ENCODE measurements at regions not wholly inside any gene's neighbourhood (a gene's known extent, or its start where the extent isn't known, plus 50 kb on each side); places are given as distances from the start of the nearest gene placed in this dataset.
"Not testable (repeated sequence)": the region's sequence is repeated elsewhere in the genome, so short reads cannot be mapped to it uniquely, and the experiment has no call there.

GRCh38 chr9:63334187-63334586 lies 1950.8 kb downstream of the FOXD4L5 start:
- not testable (repeated sequence) for TF ChIP-seq REST (IDR thresholded peaks at IDR 0.05; ENCODE audit: unreplicated experiment); CTCF (conservative IDR thresholded peaks at IDR 0.05; ENCODE audit: low read depth in 2 of 2); ETS1 (IDR thresholded peaks at IDR 0.05); ZNF331 (CRISPR knock-in tag; IDR thresholded peaks at IDR 0.05; ENCODE audit: low read depth); EZH2phosphoT487 (IDR thresholded peaks at IDR 0.05; ENCODE audit: unreplicated experiment); POLR2AphosphoS5 (IDR thresholded peaks at IDR 0.05; ENCODE audit: low read depth); EZH2 (IDR thresholded peaks at IDR 0.05; ENCODE audit: low read depth, unreplicated experiment); JUNB (IDR thresholded peaks at IDR 0.05; ENCODE audit: unreplicated experiment)
